Ammon's horn (tissue), 1 donor: ENCODE measurements at regions not wholly inside any gene's neighbourhood (a gene's known extent, or its start where the extent isn't known, plus 50 kb on each side); places are given as distances from the start of the nearest gene placed in this dataset.
A peak's percentile ranks its signal among the peaks of the same experiment; 100 is the strongest.
"Not testable (repeated sequence)": the region's sequence is repeated elsewhere in the genome, so short reads cannot be mapped to it uniquely, and the experiment has no call there.

Source experiments
- DNase-seq: peaks from one replicate; pipeline ENCODE4 v3.0.0-alpha.2; 2016; ENCODE audit warnings: low spot score

DNA sequence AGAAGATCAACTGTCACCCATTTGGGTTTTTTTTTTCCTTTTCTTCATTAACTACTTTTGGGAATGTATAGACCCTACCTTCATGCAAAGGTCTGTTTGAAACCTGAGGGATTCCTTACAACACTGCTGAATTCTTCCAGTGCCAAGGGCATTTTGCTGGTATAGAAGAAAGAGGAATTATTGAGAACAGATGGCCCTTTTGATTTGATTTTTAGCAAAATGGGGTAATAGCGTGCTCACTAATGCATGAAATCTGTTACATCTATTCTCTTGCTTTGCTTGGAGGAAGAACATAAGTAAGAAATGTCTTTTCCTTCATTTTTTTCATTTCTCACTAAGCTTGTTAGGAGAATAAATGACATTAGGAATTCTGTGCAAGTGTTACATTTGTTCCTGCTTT is 501.9 kb downstream of the TMEM135 start:
- DNase-seq: no peak

GRCh38 chr11:87536565-87536964 is 498.8 kb downstream of the TMEM135 start:
- no peak for DNase-seq

DNA sequence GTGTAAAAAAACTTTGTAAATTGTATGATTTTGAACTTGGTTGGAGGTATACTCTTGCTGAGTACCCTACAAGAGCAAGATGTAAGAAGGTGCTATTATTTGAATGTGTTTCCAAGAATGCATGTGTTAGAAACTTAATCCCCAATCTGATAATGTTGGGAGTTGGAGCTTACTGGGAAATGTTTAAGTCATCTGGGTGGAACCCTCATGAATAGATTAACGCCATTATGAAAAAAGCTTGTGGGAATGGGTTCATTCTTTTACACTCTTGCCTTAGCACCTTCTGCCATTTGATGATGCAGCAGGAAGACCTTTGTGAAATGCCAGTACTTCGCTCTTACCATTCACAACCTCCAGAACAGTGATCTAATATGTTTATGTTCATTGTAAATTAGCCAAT is 498.3 kb downstream of the TMEM135 start:
- no peak for DNase-seq

DNA sequence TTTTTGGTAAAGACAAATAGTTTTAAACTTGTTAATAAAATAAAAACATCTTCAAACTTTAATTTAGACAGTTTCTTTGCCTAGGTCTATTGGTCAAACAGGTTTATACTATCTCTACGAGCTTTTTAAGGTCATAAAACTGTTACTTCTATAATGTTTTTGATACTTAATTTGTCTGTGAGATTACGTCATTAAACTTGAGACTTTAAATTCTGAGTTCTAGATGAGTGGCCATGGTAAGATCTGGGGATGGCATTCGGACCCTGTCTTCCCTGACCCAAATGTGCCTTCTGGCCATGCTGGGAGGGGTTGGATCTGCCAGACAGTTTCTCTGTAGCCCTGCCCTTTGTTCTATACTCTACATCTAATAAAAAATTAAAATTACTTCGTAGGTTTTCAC is 497.8 kb downstream of the TMEM135 start:
- DNase-seq: no peak

- not testable (repeated sequence) for DNase-seq
Measured at GRCh38 chr11:87531835-87532234, 494.1 kb downstream of the TMEM135 start.

DNA sequence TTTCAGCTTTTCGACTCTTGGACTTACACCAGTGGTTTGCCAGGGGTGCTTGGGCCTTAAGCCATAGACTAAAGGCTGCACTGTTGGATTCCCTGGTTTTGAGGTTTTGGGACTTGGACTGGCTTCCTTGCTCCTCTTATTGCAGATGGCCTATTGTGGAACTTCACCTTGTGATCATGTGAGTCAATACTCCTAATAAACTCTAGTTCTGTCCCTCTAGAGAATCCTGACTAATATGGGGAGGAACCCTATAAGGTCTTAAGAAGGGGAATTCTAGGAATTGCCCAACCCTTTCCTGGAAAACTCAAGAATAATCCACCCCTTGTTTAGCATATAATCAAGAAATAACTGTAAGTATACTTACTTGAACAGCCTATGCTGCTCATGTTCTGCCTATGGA is 491.8 kb downstream of the TMEM135 start:
- no peak for DNase-seq

GRCh38 chr11:87528752-87529151 is 491.0 kb downstream of the TMEM135 start:
- DNase-seq: no peak

DNA sequence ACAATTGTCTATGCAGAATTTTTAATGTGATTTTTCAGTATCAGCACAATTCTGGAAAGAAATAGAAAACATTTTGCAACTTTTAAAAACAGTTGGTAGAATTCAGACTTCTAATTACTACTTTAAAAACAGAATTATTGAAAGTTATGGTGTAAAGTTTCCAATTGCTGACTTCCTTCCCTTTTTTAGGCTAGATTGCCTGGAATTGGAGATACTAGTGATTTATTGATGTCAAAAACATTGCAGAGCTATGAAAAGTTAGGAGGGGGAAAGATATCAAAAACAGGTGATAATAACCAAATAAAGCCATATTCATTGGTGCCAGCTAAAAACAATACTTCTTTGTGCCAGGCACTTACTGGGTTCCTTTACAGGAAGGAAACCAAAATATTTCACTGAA is 485.5 kb downstream of the TMEM135 start:
- no peak for DNase-seq

GRCh38 chr11:87518266-87518665 is 480.5 kb downstream of the TMEM135 start:
- no peak for DNase-seq

DNA sequence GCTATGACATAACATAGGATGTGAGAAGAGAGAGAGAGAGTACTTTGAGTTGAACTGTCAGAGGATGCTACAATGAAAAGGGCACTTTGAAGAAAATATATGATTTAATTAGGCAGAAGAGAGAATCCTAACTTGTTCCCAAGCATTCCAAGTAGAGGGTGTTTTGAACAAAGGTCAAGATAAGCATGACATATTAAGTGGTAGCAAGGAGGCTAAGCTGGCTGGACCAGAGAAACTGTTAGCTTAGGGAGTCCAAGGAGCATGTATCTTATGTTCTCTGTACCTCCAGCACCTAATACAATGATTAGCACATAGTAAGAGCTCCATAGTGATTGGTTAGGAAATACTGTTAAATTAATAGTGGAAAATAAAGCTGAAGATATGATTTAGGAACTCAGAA is 479.6 kb downstream of the TMEM135 start:
- DNase-seq: no peak

GRCh38 chr11:87507722-87508121 is 470.0 kb downstream of the TMEM135 start:
- not testable (repeated sequence) for DNase-seq

DNA sequence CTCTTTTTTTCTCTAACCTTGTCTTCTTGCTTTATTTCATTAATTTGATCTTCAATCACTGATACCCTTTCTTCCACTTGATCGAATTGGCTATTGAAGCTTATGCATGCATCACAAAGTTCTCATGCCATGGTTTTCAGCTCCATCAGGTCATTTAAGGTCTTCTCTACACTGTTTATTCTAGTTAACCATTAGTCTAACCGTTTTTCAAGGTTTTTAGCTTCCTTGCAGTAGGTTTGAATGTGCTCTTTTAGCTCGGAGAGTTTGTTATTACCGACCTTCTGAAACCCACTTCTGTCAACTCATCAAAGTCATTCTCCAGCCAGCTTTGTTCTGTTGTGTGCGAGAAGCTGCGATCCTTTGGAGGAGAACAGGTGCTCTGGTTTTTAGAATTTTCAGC is 469.2 kb downstream of the TMEM135 start:
- not testable (repeated sequence) for DNase-seq

DNA sequence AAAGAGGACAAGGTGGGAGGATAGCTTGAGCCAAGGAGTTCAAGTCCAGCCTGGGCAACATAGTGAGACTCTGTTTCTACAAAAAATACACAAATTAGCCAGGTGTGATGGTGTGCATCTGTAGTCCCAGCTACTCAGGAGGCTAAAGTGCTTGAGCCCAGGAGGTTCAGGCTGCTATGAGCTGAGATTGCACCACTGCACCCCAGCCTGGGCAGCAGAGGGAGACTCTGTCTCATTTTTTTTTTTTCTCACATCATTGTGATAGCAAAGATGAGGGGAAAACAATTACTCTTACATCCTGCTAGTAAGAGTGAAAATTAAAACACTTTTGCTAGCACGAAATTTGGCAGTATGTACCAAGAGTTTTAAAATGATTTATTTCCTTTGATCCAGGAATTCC is 463.7 kb downstream of the TMEM135 start:
- no peak for DNase-seq

DNA sequence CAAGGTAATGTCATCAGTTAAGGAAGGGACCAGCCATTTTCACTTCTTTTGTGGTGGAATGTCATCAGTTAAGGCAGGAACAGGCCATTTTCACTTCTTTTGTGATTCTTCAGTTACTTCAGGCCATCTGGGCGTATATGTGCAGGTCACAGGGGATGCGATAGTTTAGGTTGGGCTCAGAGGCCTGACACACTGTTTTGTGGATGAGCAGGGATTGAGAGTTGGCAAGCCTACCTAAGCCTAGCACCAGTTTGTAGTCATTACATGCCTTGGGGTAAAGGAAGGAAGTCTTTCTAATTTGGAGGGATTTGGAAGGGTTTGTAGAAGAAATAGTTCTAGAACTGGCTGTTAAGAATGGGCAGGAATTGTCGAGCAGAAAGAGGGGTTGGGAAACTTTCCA is 457.2 kb downstream of the TMEM135 start:
- not testable (repeated sequence) for DNase-seq

GRCh38 chr11:87494026-87494425 is 456.3 kb downstream of the TMEM135 start:
- DNase-seq: not testable (repeated sequence)

- no peak for DNase-seq
Measured at GRCh38 chr11:87493516-87493915, 455.8 kb downstream of the TMEM135 start.

GRCh38 chr11:87491381-87491780 is 453.6 kb downstream of the TMEM135 start:
- DNase-seq: no peak

DNA sequence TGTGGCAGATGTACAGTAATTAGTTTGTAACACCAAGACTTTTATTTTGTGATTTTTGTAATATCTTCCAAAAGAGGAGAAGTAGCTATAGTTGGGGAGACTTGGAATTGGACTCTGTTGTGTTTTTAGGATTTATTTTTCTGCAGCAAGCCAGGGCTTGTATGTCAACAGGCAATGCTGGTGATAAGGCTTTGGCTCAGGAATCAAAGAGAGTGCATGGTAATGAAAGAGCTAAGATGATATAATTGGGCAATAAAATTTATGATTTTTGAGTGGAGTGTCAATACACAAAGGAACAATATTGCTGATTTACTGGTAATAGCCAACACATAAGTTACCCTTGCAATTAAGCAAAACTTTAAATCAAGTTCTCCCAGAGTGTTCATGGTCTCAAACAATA is 452.9 kb downstream of the TMEM135 start:
- DNase-seq: no peak

- no peak for DNase-seq
Measured at GRCh38 chr11:87484566-87484965, 446.8 kb downstream of the TMEM135 start.

- DNase-seq: no peak
Measured at GRCh38 chr11:87477321-87477720, 439.6 kb downstream of the TMEM135 start.

- no peak for DNase-seq
Measured at GRCh38 chr11:87473174-87473573, 435.4 kb downstream of the TMEM135 start.

DNA sequence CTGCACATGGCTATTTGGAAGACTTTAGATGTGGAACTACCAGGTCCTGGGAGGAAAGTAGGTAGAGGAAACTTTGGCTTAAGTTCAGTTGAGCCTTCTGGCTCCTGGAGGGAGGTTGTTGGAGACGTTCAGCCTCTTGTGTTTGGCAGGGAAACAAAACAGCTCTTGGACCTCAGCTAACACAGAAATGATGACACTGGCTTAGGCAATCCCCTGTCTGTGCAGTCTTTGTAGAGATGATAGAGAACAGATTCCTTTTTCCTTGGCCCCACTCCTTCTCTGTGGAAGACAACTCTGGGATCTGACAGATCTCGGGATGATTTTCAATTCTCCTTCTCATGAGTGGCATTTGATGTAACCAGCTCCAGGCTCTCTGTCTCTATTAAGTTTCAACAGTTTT is 428.5 kb downstream of the TMEM135 start:
- no peak for DNase-seq

GRCh38 chr11:87465716-87466115 is 428.0 kb downstream of the TMEM135 start:
- DNase-seq: no peak

- peak; percentile 45 for DNase-seq
Measured at GRCh38 chr11:87463486-87464102, 425.9 kb downstream of the TMEM135 start.

DNA sequence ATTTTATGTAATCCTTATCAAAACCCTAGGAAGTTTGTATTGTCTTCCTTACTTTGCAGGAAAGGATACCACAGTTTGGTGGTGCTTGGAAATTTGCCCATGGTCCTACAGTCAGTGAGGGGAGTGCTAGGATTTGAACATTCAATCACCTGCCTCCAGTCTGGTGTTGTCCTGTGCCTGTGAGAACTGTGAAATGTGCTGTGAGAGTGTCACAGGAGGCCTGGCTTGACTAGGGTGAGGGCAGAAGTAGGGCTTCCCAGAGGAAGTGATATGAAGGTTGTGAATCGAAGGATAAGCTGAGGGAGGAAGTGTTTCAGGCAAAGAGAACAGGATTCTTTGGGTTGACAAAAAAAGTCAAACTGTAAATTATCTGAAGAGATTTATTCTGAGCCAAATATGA is 424.4 kb downstream of the TMEM135 start:
- DNase-seq: no peak
